SK-N-MC (cell line): ENCODE measurements at regions not wholly inside any gene's neighbourhood (a gene's known extent, or its start where the extent isn't known, plus 50 kb on each side); places are given as distances from the start of the nearest gene placed in this dataset.

Experiments used
- DNase-seq: peaks from one replicate; pipeline ENCODE4 v3.0.0-alpha.2; 2011; ENCODE audit warnings: low read depth, low spot score
- H3K27ac ChIP-seq: fragments of 200-600 bp; sonication (generic); 2 replicates; pipeline ENCODE4 v1.5.1; 2016; ENCODE audit warnings: mixed run types
- H3K36me3 ChIP-seq: fragments of 200-600 bp; sonication (generic); 2 replicates; pipeline ENCODE4 v1.6.1; 2017; ENCODE audit warnings: antibody characterized with exemption, low read length, mixed read lengths; ENCODE audit not compliant: insufficient read depth
- H3K4me3 ChIP-seq: fragments of 200-600 bp; sonication (generic); 2 replicates; pipeline ENCODE4 v1.5.1; 2016
- H3K9ac ChIP-seq: fragments of 200-600 bp; sonication (generic); 2 replicates; pipeline ENCODE4 v1.8.0; 2017; ENCODE audit warnings: mixed run types, mixed read lengths; ENCODE audit not compliant: insufficient read length
- H3K9me3 ChIP-seq: fragments of 200-600 bp; sonication (generic); 2 replicates; pipeline ENCODE4 v1.6.1; 2017; ENCODE audit warnings: low read depth, mild to moderate bottlenecking, antibody characterized with exemption, low read length, moderate library complexity, mixed read lengths
- EZH2 ChIP-seq: fragments of 200-600 bp; sonication (generic); IDR thresholded peaks from one replicate; pipeline ENCODE4 v1.6.1; 2017; ENCODE audit warnings: antibody characterized with exemption
- FOXP2 ChIP-seq: optimal IDR thresholded peaks from 2 replicates; pipeline ENCODE3; 2011; ENCODE audit warnings: mild to moderate bottlenecking, moderate library complexity; ENCODE audit not compliant: insufficient read depth; ENCODE audit errors: extremely low read length, control extremely low read depth
- POLR2AphosphoS5 ChIP-seq: IDR thresholded peaks from 2 replicates; pipeline ENCODE4 v1.6.1; 2012; ENCODE audit warnings: mild to moderate bottlenecking, low read depth, low read length, borderline replicate concordance

GRCh38 chr4:18071894-18072293 lies 50.3 kb upstream of the LCORL start:
- Histone ChIP-seq H3K4me3 (no peak overlapping the region), H3K9ac (no peak overlapping the region), H3K27ac (no peak overlapping the region), H3K36me3 (no peaks in the 10 kb centered on the region), H3K9me3 (no peaks in the 10 kb centered on the region)
- DNase-seq, result no peak
- no peak for TF ChIP-seq FOXP2
- TF ChIP-seq POLR2AphosphoS5, result no peak
- TF ChIP-seq EZH2, result no peak
